DND-41 (cell line): ENCODE measurements at regions not wholly inside any gene's neighbourhood (a gene's known extent, or its start where the extent isn't known, plus 50 kb on each side); places are given as distances from the start of the nearest gene placed in this dataset.

ENCODE experiments used
- EZH2 ChIP-seq: IDR thresholded peaks from 3 replicates; pipeline ENCODE4 v1.6.1; 2012; ENCODE audit warnings: borderline replicate concordance, low read depth, mild to moderate bottlenecking, moderate library complexity, low read length, inconsistent platforms; ENCODE audit not compliant: severe bottlenecking
- TF ChIP-seq, protein P1 (sequence below): IDR thresholded peaks from 2 replicates; pipeline ENCODE4 v1.5.1; 2012; ENCODE audit warnings: borderline replicate concordance, low read length, moderate library complexity, mild to moderate bottlenecking; ENCODE audit not compliant: poor library complexity, severe bottlenecking; ENCODE audit errors: extremely low read depth

DNA sequence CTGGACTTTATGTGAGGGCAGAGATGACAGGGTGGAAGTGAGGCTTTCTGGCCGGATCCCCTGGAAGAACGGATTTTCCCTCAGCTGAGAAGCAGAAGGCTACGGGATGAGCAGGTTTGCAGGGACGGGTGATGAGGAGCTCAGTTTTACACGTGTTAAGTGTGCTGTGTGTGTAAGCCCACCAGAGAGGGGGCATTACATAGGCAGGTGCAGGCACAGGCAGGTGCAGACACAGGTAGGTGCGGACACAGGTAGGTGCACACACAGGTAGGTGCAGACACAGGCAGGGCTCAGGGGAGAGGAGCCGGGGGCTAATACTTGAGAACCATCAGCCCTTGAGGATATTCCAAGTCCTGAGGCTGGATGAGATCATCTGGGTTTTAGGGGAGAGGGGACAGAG lies 107.7 kb downstream of the COPS8 start:
- TF ChIP-seq, protein P1, sequence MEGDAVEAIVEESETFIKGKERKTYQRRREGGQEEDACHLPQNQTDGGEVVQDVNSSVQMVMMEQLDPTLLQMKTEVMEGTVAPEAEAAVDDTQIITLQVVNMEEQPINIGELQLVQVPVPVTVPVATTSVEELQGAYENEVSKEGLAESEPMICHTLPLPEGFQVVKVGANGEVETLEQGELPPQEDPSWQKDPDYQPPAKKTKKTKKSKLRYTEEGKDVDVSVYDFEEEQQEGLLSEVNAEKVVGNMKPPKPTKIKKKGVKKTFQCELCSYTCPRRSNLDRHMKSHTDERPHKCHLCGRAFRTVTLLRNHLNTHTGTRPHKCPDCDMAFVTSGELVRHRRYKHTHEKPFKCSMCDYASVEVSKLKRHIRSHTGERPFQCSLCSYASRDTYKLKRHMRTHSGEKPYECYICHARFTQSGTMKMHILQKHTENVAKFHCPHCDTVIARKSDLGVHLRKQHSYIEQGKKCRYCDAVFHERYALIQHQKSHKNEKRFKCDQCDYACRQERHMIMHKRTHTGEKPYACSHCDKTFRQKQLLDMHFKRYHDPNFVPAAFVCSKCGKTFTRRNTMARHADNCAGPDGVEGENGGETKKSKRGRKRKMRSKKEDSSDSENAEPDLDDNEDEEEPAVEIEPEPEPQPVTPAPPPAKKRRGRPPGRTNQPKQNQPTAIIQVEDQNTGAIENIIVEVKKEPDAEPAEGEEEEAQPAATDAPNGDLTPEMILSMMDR = no peak
- no peak for TF ChIP-seq EZH2
